A549 (cell line): ENCODE measurements at regions not wholly inside any gene's neighbourhood (a gene's known extent, or its start where the extent isn't known, plus 50 kb on each side); places are given as distances from the start of the nearest gene placed in this dataset.

Source experiments
- FOSL2 ChIP-seq, 2 experiments: fragments of 450-650 bp in 1 of 2; fragments of >200 bp in 1 of 2; sonication (Bioruptor Twin) in 1 of 2; formaldehyde crosslinking; IDR thresholded peaks; 2 replicates each; pipeline versions ENCODE4 v1.5.0 to v1.6.1; 2016 to 2020; ENCODE audit warnings: mild to moderate bottlenecking in 1 of 2, moderate library complexity in 1 of 2
- HDAC2 ChIP-seq: fragments of 200-600 bp; sonication (generic); IDR thresholded peaks from 2 replicates; pipeline ENCODE4 v1.6.1; 2016
- JUNB ChIP-seq: fragments of >200 bp; sonication (Bioruptor Twin); formaldehyde crosslinking; IDR thresholded peaks from 2 replicates; pipeline ENCODE4 v1.6.1; 2016
- MAFK ChIP-seq: fragments of 450-650 bp; IDR thresholded peaks from 2 replicates; pipeline ENCODE4 v1.6.1; 2014; ENCODE audit not compliant: partially characterized antibody
- MYC ChIP-seq: IDR thresholded peaks from 2 replicates; pipeline ENCODE4 v1.6.1; 2012; ENCODE audit warnings: mild to moderate bottlenecking, inconsistent platforms, low read length, improper control_type of control experiment, borderline replicate concordance
- POLR2A ChIP-seq: IDR thresholded peaks from 2 replicates; pipeline ENCODE4 v1.6.1; 2012; ENCODE audit warnings: mild to moderate bottlenecking, low read length
- RAD21 ChIP-seq, 2 experiments: fragments of >200 bp in 1 of 2; sonication (Bioruptor Twin) in 1 of 2; formaldehyde crosslinking in 1 of 2; IDR thresholded peaks in 1 of 2; conservative IDR thresholded peaks in 1 of 2; 2 replicates in 1 of 2; 3 replicates in 1 of 2; pipeline ENCODE4 v1.6.1; 2012 to 2018; ENCODE audit warnings: inconsistent platforms in 1 of 2
- RCOR1 ChIP-seq: fragments of 150-350 bp; IDR thresholded peaks from 2 replicates; pipeline ENCODE4 v1.6.1; 2014; ENCODE audit warnings: antibody characterized with exemption, low read length, low read depth
- TF ChIP-seq, protein P1 (sequence below): fragments of >200 bp; sonication (Bioruptor Twin); formaldehyde crosslinking; IDR thresholded peaks from 3 replicates; pipeline ENCODE4 v1.5.1; 2016
- TF ChIP-seq, protein P2 (sequence below): fragments of 150-350 bp; IDR thresholded peaks from 2 replicates; pipeline ENCODE4 v1.6.1; 2014; ENCODE audit warnings: low read depth, mild to moderate bottlenecking, low read length

DNA sequence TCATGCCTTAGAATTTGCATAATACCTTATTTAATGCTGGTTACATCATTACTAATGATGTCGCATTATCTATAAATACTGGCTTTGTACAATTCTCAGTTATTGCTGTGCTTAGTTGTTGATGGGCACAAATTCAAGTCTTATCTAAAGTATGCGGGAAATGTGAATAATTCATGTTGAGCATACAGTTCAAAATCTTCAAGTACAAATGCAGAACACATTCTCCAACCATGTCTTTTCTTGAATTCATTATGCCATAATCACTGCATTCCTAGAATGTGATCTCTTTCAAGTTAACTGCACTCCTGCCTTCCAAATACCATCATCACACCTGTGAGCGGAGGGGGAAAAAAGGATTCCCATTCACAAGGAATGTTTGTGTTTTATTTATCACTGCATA lies 337.0 kb downstream of the MBD2 start:
- TF ChIP-seq, protein P1, sequence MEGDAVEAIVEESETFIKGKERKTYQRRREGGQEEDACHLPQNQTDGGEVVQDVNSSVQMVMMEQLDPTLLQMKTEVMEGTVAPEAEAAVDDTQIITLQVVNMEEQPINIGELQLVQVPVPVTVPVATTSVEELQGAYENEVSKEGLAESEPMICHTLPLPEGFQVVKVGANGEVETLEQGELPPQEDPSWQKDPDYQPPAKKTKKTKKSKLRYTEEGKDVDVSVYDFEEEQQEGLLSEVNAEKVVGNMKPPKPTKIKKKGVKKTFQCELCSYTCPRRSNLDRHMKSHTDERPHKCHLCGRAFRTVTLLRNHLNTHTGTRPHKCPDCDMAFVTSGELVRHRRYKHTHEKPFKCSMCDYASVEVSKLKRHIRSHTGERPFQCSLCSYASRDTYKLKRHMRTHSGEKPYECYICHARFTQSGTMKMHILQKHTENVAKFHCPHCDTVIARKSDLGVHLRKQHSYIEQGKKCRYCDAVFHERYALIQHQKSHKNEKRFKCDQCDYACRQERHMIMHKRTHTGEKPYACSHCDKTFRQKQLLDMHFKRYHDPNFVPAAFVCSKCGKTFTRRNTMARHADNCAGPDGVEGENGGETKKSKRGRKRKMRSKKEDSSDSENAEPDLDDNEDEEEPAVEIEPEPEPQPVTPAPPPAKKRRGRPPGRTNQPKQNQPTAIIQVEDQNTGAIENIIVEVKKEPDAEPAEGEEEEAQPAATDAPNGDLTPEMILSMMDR: no peak
- TF ChIP-seq MYC (no peak), RCOR1 (no peak), HDAC2 (no peak), POLR2A (no peak), MAFK (no peak), JUNB (no peak), RAD21 (conservative IDR thresholded peaks at IDR 0.05 in 1 of 2, IDR thresholded peaks at IDR 0.05 in 1 of 2) (no peak), FOSL2 (IDR thresholded peaks at IDR 0.05) (no peak), FOSL2 (CRISPR knock-in tag; IDR thresholded peaks at IDR 0.05) (no peak)
- TF ChIP-seq, protein P2, sequence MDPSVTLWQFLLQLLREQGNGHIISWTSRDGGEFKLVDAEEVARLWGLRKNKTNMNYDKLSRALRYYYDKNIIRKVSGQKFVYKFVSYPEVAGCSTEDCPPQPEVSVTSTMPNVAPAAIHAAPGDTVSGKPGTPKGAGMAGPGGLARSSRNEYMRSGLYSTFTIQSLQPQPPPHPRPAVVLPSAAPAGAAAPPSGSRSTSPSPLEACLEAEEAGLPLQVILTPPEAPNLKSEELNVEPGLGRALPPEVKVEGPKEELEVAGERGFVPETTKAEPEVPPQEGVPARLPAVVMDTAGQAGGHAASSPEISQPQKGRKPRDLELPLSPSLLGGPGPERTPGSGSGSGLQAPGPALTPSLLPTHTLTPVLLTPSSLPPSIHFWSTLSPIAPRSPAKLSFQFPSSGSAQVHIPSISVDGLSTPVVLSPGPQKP: no peak
